C4-2B (cell line): ENCODE measurements at regions not wholly inside any gene's neighbourhood (a gene's known extent, or its start where the extent isn't known, plus 50 kb on each side); places are given as distances from the start of the nearest gene placed in this dataset.

ENCODE experiments used
- ZFX ChIP-seq: fragments of 450-650 bp; IDR thresholded peaks from 2 replicates; pipeline ENCODE4 v1.6.1; 2017
- TF ChIP-seq, protein P1 (sequence below): fragments of 450-650 bp; conservative IDR thresholded peaks from 2 replicates; pipeline ENCODE4 v1.5.1; 2017; ENCODE audit warnings: mild to moderate bottlenecking

DNA sequence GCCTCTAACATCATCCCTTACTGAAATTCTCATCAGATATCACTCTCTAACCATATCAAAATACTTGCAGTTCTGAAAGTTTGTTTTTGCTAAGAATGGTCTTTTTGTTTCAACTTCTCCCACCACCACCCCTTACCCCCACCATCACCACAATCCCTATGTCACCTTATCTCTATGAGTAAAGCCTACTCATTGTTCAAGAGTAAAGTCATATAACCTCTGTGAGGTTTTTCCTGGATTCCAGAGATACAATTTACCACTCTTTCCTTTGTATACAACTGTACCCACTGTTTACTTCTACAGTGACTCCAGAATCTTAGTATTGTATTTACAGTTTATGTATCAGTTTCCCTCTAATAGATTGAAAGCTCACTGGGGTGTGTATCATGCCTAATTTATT is 158.0 kb upstream of the PCDH10 start:
- TF ChIP-seq, protein P1, sequence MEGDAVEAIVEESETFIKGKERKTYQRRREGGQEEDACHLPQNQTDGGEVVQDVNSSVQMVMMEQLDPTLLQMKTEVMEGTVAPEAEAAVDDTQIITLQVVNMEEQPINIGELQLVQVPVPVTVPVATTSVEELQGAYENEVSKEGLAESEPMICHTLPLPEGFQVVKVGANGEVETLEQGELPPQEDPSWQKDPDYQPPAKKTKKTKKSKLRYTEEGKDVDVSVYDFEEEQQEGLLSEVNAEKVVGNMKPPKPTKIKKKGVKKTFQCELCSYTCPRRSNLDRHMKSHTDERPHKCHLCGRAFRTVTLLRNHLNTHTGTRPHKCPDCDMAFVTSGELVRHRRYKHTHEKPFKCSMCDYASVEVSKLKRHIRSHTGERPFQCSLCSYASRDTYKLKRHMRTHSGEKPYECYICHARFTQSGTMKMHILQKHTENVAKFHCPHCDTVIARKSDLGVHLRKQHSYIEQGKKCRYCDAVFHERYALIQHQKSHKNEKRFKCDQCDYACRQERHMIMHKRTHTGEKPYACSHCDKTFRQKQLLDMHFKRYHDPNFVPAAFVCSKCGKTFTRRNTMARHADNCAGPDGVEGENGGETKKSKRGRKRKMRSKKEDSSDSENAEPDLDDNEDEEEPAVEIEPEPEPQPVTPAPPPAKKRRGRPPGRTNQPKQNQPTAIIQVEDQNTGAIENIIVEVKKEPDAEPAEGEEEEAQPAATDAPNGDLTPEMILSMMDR: no peak
- TF ChIP-seq ZFX: no peak
